H9 (cell line): ENCODE measurements at regions not wholly inside any gene's neighbourhood (a gene's known extent, or its start where the extent isn't known, plus 50 kb on each side); places are given as distances from the start of the nearest gene placed in this dataset.

Experiments
- DNase-seq: peaks from one replicate; pipeline ENCODE4 v3.0.0-alpha.2; 2017
- H2AFZ ChIP-seq: one replicate; pipeline ENCODE4 v1.6.1; 2013; ENCODE audit warnings: mild to moderate bottlenecking, low read length, control low read depth, moderate library complexity
- H2AK5ac ChIP-seq: 2 replicates; pipeline ENCODE4 v1.6.1; 2013; ENCODE audit warnings: low read length, control low read depth, mixed read lengths; ENCODE audit not compliant: insufficient read length
- H2BK120ac ChIP-seq: one replicate; pipeline ENCODE4 v1.6.1; 2013; ENCODE audit warnings: low read depth, mild to moderate bottlenecking, low read length, control low read depth, inconsistent platforms; ENCODE audit not compliant: poor library complexity, severe bottlenecking
- H2BK12ac ChIP-seq: 2 replicates; pipeline ENCODE4 v1.6.1; 2013; ENCODE audit warnings: low read length, control low read depth, mixed read lengths, low read depth; ENCODE audit not compliant: insufficient read length
- H2BK15ac ChIP-seq: 2 replicates; pipeline ENCODE4 v1.6.1; 2013; ENCODE audit warnings: low read depth, low read length, control low read depth
- H2BK20ac ChIP-seq: one replicate; pipeline ENCODE4 v1.6.1; 2013; ENCODE audit warnings: low read depth, mild to moderate bottlenecking, low read length, control low read depth, inconsistent platforms; ENCODE audit not compliant: poor library complexity, severe bottlenecking
- H2BK5ac ChIP-seq: 2 replicates; pipeline ENCODE4 v1.6.1; 2013; ENCODE audit warnings: low read length, control low read depth, mixed read lengths; ENCODE audit not compliant: insufficient read length
- H3K14ac ChIP-seq: 2 replicates; pipeline ENCODE4 v1.6.1; 2013; ENCODE audit warnings: low read length, control low read depth; ENCODE audit not compliant: insufficient read depth
- H3K18ac ChIP-seq: 2 replicates; pipeline ENCODE4 v1.6.1; 2013; ENCODE audit warnings: low read depth, mild to moderate bottlenecking, mixed read lengths, low read length, control low read depth; ENCODE audit not compliant: insufficient read length
- H3K23ac ChIP-seq: 2 replicates; pipeline ENCODE4 v1.6.1; 2013; ENCODE audit warnings: low read length, control low read depth, mixed read lengths, low read depth; ENCODE audit not compliant: insufficient read length
- H3K23me2 ChIP-seq: 2 replicates; pipeline ENCODE4 v1.6.1; 2013; ENCODE audit warnings: low read depth, mild to moderate bottlenecking, mixed read lengths, low read length, control low read depth; ENCODE audit not compliant: insufficient read length, poor library complexity, severe bottlenecking
- H3K27ac ChIP-seq: 2 replicates; pipeline ENCODE4 v1.5.1; 2013; ENCODE audit warnings: low read length, control low read depth, mixed read lengths, low read depth; ENCODE audit not compliant: insufficient read length
- H3K27me3 ChIP-seq: 2 replicates; pipeline ENCODE4 v1.6.1; 2013; ENCODE audit warnings: low read length, control low read depth, inconsistent platforms; ENCODE audit not compliant: insufficient read depth
- H3K4ac ChIP-seq: 2 replicates; pipeline ENCODE4 v1.6.1; 2013; ENCODE audit warnings: low read depth, mild to moderate bottlenecking, control low read depth, inconsistent platforms, low read length, moderate library complexity
- H3K4me1 ChIP-seq: 2 replicates; pipeline ENCODE4 v1.6.1; 2013; ENCODE audit warnings: low read length, control low read depth, inconsistent platforms; ENCODE audit not compliant: insufficient read depth
- H3K4me2 ChIP-seq: 2 replicates; pipeline ENCODE4 v1.6.1; 2013; ENCODE audit warnings: low read length, control low read depth, mixed read lengths; ENCODE audit not compliant: insufficient read length, insufficient read depth
- H3K56ac ChIP-seq: 2 replicates; pipeline ENCODE4 v1.6.1; 2013; ENCODE audit warnings: low read depth, mild to moderate bottlenecking, mixed read lengths, low read length, control low read depth; ENCODE audit not compliant: insufficient read length
- H3K79me1 ChIP-seq: 2 replicates; pipeline ENCODE4 v1.6.1; 2013; ENCODE audit warnings: low read depth, mild to moderate bottlenecking, moderate library complexity, low read length, control low read depth, inconsistent platforms; ENCODE audit not compliant: insufficient read depth, poor library complexity, severe bottlenecking
- H3K79me2 ChIP-seq: 2 replicates; pipeline ENCODE4 v1.6.1; 2013; ENCODE audit warnings: low read length, control low read depth, inconsistent platforms; ENCODE audit not compliant: insufficient read depth
- H3K9ac ChIP-seq: 2 replicates; pipeline ENCODE4 v1.6.1; 2013; ENCODE audit warnings: low read length, control low read depth, mixed read lengths; ENCODE audit not compliant: insufficient read length; ENCODE audit errors: extremely low read depth
- H3K9me3 ChIP-seq: one replicate; pipeline ENCODE4 v1.6.1; 2013; ENCODE audit warnings: low read depth, low read length, inconsistent platforms; ENCODE audit not compliant: control insufficient read depth
- H3T11ph ChIP-seq: one replicate; pipeline ENCODE4 v1.6.1; 2013; ENCODE audit warnings: mild to moderate bottlenecking, low read length, control low read depth, inconsistent platforms
- H4K20me1 ChIP-seq: one replicate; pipeline ENCODE4 v1.6.1; 2013; ENCODE audit not compliant: control insufficient read depth, insufficient read length, insufficient read depth
- H4K5ac ChIP-seq: 2 replicates; pipeline ENCODE4 v1.6.1; 2013; ENCODE audit warnings: low read depth, mild to moderate bottlenecking, mixed read lengths, low read length, control low read depth; ENCODE audit not compliant: insufficient read length
- H4K8ac ChIP-seq: replicated peaks from 2 replicates; pipeline ENCODE4 v1.6.1; 2013; ENCODE audit warnings: low read length, control low read depth, mixed read lengths, low read depth; ENCODE audit not compliant: insufficient read length
- H4K91ac ChIP-seq: 2 replicates; pipeline ENCODE4 v1.6.1; 2013; ENCODE audit warnings: low read depth, mild to moderate bottlenecking, moderate library complexity, mixed read lengths, low read length, control low read depth; ENCODE audit not compliant: insufficient read length
- H3K27ac Mint-ChIP-seq, 3 experiments: 2 replicates in 2 of 3; 3 replicates in 1 of 3; pipeline ENCODE4 v1.8.0; 2020 to 2021; ENCODE audit warnings: mixed read lengths in 3 of 3, mild to moderate bottlenecking in 1 of 3, moderate library complexity in 1 of 3
- H3K27me3 Mint-ChIP-seq: 2 replicates; pipeline ENCODE4 v1.8.0; 2021; ENCODE audit warnings: low read depth, mild to moderate bottlenecking, moderate library complexity, mixed read lengths
- H3K36me3 Mint-ChIP-seq, 3 experiments: 2 replicates in 2 of 3; 3 replicates in 1 of 3; pipeline ENCODE4 v1.8.0; 2020 to 2021; ENCODE audit warnings: low read depth in 3 of 3, mixed read lengths in 3 of 3; ENCODE audit not compliant: insufficient read depth in 1 of 3
- H3K4me1 Mint-ChIP-seq, 2 experiments: 2 replicates each; pipeline ENCODE4 v1.8.0; 2020; ENCODE audit warnings: mixed read lengths in 2 of 2
- H3K4me3 Mint-ChIP-seq, 2 experiments: 2 replicates in 1 of 2; 3 replicates in 1 of 2; pipeline ENCODE4 v1.8.0; 2020 to 2021; ENCODE audit warnings: mild to moderate bottlenecking in 2 of 2, mixed read lengths in 2 of 2, moderate library complexity in 1 of 2
- H3K9me3 Mint-ChIP-seq, 2 experiments: 2 replicates in 1 of 2; 3 replicates in 1 of 2; pipeline ENCODE4 v1.8.0; 2020; ENCODE audit warnings: mild to moderate bottlenecking in 2 of 2, mixed read lengths in 2 of 2, moderate library complexity in 1 of 2
- WGBS: extraction: QIAGEN DNeasy Blood & Tissue Kit; methylation state at CpG from one replicate; pipeline ENCODE4 v1.1.7; 2013; ENCODE audit warnings: missing lambda C conversion rate, low lambda C conversion rate, mixed read lengths; ENCODE audit not compliant: insufficient read length; ENCODE audit errors: extremely low coverage; 5-methylcytosine and 5-hydroxymethylcytosine counted together
- TF ChIP-seq, protein P1 (sequence below): fragments of 200-600 bp; sonication (generic); conservative IDR thresholded peaks from 3 replicates; pipeline ENCODE4 v1.8.0; 2021; ENCODE audit warnings: antibody characterized with exemption, mild to moderate bottlenecking

DNA sequence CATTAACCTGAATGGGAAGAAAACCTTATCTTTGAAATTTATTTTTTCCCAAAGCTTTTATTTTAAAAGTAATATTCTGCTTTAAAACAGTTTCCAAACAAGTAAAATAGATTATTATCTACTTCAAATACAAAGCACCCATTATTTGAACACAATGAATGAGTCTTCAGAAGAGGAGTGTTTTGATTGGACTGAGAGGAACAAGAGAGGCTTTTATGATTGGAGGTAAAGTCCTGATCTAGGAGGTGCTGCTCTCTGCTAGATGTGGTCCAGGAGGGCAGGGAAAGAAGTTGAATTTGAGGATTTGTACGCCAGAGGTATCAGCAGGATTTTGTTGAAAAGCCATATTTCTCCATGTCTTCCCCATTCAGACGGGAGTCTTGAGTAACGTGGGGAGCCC lies 900.7 kb downstream of the SOCS6 start:
- H3K36me3 Mint-ChIP-seq, result no peaks in the 10 kb centered on the region; a peak in 1 of 7 replicates

More for the DNA sequence above, 900.7 kb downstream of the SOCS6 start:
- no peak overlapping the region for H2BK120ac ChIP-seq
- H3K56ac ChIP-seq, result no peak overlapping the region
- no peak overlapping the region for H2BK12ac ChIP-seq
- Mint-ChIP-seq H3K27me3 (peaks cover 6% of the 10 kb centered on the region), H3K4me1 (no peaks in the 10 kb centered on the region), H3K27ac (no peak overlapping the region), H3K9me3 (no peaks in the 10 kb centered on the region; a peak in 1 of 5 replicates), H3K4me3 (no peak overlapping the region; a peak in 1 of 5 replicates)
- H3K23me2 ChIP-seq, result no peaks in the 10 kb centered on the region
- no peak overlapping the region for H2BK5ac ChIP-seq
- H3K18ac ChIP-seq, result no peak overlapping the region
- H3K23ac ChIP-seq, result no peak overlapping the region
- no CpG with 5 or more reads among the region's 3 CpGs for WGBS
- H4K91ac ChIP-seq, result no peak overlapping the region
- H3K9me3 ChIP-seq, result no peaks in the 10 kb centered on the region
- H3K27me3 ChIP-seq, result no peaks in the 10 kb centered on the region
- no peak overlapping the region for H3K27ac ChIP-seq
- no peak overlapping the region for H4K8ac ChIP-seq
- no peak overlapping the region for H3K4me2 ChIP-seq
- no peak overlapping the region for H2BK15ac ChIP-seq
- no peak overlapping the region for H3K14ac ChIP-seq
- H2AFZ ChIP-seq, result no peak overlapping the region
- no peaks in the 10 kb centered on the region for H4K20me1 ChIP-seq
- H3K79me1 ChIP-seq, result no peaks in the 10 kb centered on the region
- no peak overlapping the region for H4K5ac ChIP-seq
- no peaks in the 10 kb centered on the region for H3K79me2 ChIP-seq
- TF ChIP-seq, protein P1, sequence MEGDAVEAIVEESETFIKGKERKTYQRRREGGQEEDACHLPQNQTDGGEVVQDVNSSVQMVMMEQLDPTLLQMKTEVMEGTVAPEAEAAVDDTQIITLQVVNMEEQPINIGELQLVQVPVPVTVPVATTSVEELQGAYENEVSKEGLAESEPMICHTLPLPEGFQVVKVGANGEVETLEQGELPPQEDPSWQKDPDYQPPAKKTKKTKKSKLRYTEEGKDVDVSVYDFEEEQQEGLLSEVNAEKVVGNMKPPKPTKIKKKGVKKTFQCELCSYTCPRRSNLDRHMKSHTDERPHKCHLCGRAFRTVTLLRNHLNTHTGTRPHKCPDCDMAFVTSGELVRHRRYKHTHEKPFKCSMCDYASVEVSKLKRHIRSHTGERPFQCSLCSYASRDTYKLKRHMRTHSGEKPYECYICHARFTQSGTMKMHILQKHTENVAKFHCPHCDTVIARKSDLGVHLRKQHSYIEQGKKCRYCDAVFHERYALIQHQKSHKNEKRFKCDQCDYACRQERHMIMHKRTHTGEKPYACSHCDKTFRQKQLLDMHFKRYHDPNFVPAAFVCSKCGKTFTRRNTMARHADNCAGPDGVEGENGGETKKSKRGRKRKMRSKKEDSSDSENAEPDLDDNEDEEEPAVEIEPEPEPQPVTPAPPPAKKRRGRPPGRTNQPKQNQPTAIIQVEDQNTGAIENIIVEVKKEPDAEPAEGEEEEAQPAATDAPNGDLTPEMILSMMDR, result no peak
- H3K4ac ChIP-seq, result no peak overlapping the region
- H3K4me1 ChIP-seq, result no peaks in the 10 kb centered on the region
- no peak overlapping the region for H2BK20ac ChIP-seq
- no peak overlapping the region for H3T11ph ChIP-seq
- no peak overlapping the region for H2AK5ac ChIP-seq
- no peak for DNase-seq
- no peak overlapping the region for H3K9ac ChIP-seq
